CD4-positive, alpha-beta T cell treated with Interleukin-2 at 100 ng/mL for 4 hours (primary cell): ENCODE measurements at regions not wholly inside any gene's neighbourhood (a gene's known extent, or its start where the extent isn't known, plus 50 kb on each side); places are given as distances from the start of the nearest gene placed in this dataset.

Experiments used
- DNase-seq: peaks from one replicate; pipeline ENCODE4 v3.0.0-alpha.2; 2020; ENCODE audit warnings: low spot score

- no peak for DNase-seq
Observed at GRCh38 chr13:77379508-77379907, 52.6 kb upstream of the MYCBP2 start.

- DNase-seq, result no peak
Observed at GRCh38 chr13:77378662-77379061, 51.8 kb upstream of the MYCBP2 start.

GRCh38 chr13:77377016-77377415, 50.1 kb upstream of the MYCBP2 start:
- DNase-seq, result no peak
